ENCODE measurements at regions not wholly inside any gene's neighbourhood (a gene's known extent, or its start where the extent isn't known, plus 50 kb on each side); places are given as distances from the start of the nearest gene placed in this dataset.
A peak's percentile ranks its signal among the peaks of the same experiment; 100 is the strongest.

GRCh38 chr1:194184425-194184824, 998.0 kb upstream of the B3GALT2 start:
- intact Hi-C loops (cut with DNase I), result no loop called here
- DNase-seq, result no peak
- no peak for ATAC-seq

GRCh38 chr1:194181845-194182244, 995.4 kb upstream of the B3GALT2 start:
- intact Hi-C loops (cut with DNase I), result no loop called here
- DNase-seq (no peak), ATAC-seq (no peak)

GRCh38 chr1:194176212-194176611, 989.8 kb upstream of the B3GALT2 start:
- ATAC-seq (no peak), DNase-seq (no peak)
- intact Hi-C loops (cut with DNase I), result no loop called here

- ATAC-seq (no peak), DNase-seq (no peak)
- intact Hi-C loops (cut with DNase I), result no loop called here
Measured at GRCh38 chr1:194175251-194175650, 988.8 kb upstream of the B3GALT2 start.

GRCh38 chr1:194174528-194174927, 988.1 kb upstream of the B3GALT2 start:
- intact Hi-C loops (cut with DNase I), result no loop called here
- no peak for ATAC-seq

GRCh38 chr1:194171596-194171995, 985.2 kb upstream of the B3GALT2 start:
- DNase-seq (no peak), ATAC-seq (no peak)
- intact Hi-C loops (cut with DNase I), result no loop called here

More at GRCh38 chr1:194174528-194174927, 988.1 kb upstream of the B3GALT2 start:
- DNase-seq, result no peak

- no peak for DNase-seq
- intact Hi-C loops (cut with DNase I), result no loop called here
Measured at GRCh38 chr1:194167956-194168640, 981.7 kb upstream of the B3GALT2 start.

GRCh38 chr1:194164755-194165154, 978.3 kb upstream of the B3GALT2 start:
- intact Hi-C loops (cut with DNase I), result no loop called here
- DNase-seq, result no peak
- ATAC-seq, result no peak

More at GRCh38 chr1:194167956-194168640, 981.7 kb upstream of the B3GALT2 start:
- ATAC-seq, result no peak

- ATAC-seq (no peak), DNase-seq (no peak)
- intact Hi-C loops (cut with DNase I), result no loop called here
Measured at GRCh38 chr1:194161591-194161990, 975.2 kb upstream of the B3GALT2 start.

- ATAC-seq, result no peak
- intact Hi-C loops (cut with DNase I), result no loop called here
- no peak for DNase-seq
Measured at GRCh38 chr1:194159941-194160340, 973.5 kb upstream of the B3GALT2 start.

- intact Hi-C loops (cut with DNase I), result no loop called here
- DNase-seq, result no peak
- no peak for ATAC-seq
Measured at GRCh38 chr1:194155962-194156361, 969.5 kb upstream of the B3GALT2 start.

- intact Hi-C loops (cut with DNase I), result no loop called here
- ATAC-seq (no peak), DNase-seq (no peak)
Measured at GRCh38 chr1:194151056-194151455, 964.6 kb upstream of the B3GALT2 start.

GRCh38 chr1:194150242-194150641, 963.8 kb upstream of the B3GALT2 start:
- DNase-seq, result no peak
- intact Hi-C loops (cut with DNase I), result no loop called here
- ATAC-seq, result no peak

- no peak for DNase-seq
- intact Hi-C loops (cut with DNase I), result no loop called here
- no peak for ATAC-seq
Measured at GRCh38 chr1:194133152-194133551, 946.7 kb upstream of the B3GALT2 start.

- intact Hi-C loops (cut with DNase I), result no loop called here
- no peak for DNase-seq
- no peak for ATAC-seq
Measured at GRCh38 chr1:194118086-194118485, 931.7 kb upstream of the B3GALT2 start.

GRCh38 chr1:194117582-194117981, 931.2 kb upstream of the B3GALT2 start:
- no peak for DNase-seq
- intact Hi-C loops (cut with DNase I), result no loop called here
- no peak for ATAC-seq

GRCh38 chr1:194114288-194114687, 927.9 kb upstream of the B3GALT2 start:
- intact Hi-C loops (cut with DNase I), result no loop called here
- DNase-seq (no peak), ATAC-seq (no peak)

GRCh38 chr1:194105381-194105780, 919.0 kb upstream of the B3GALT2 start:
- intact Hi-C loops (cut with DNase I), result no loop called here
- ATAC-seq (no peak), DNase-seq (no peak)

- ATAC-seq, result peak in 1 of 2 donors; percentile 59
- intact Hi-C loops (cut with DNase I), result no loop called here
- no peak for DNase-seq
Measured at GRCh38 chr1:194104247-194104844, 917.9 kb upstream of the B3GALT2 start.

GRCh38 chr1:194103516-194104246, 917.3 kb upstream of the B3GALT2 start:
- intact Hi-C loops (cut with DNase I), result no loop called here
- ATAC-seq (peak in 1 of 2 donors; percentile 12), DNase-seq (no peak)

GRCh38 chr1:194103101-194103500, 916.7 kb upstream of the B3GALT2 start:
- intact Hi-C loops (cut with DNase I), result no loop called here
- DNase-seq (no peak), ATAC-seq (no peak)

Data from left cardiac atrium (tissue), 4 donors.